DMS114 treated with DMSO at 0.1 percent for 48 hours (cell line): ENCODE measurements at regions not wholly inside any gene's neighbourhood (a gene's known extent, or its start where the extent isn't known, plus 50 kb on each side); places are given as distances from the start of the nearest gene placed in this dataset.
"Not testable (repeated sequence)": the region's sequence is repeated elsewhere in the genome, so short reads cannot be mapped to it uniquely, and the experiment has no call there.

ENCODE experiments used
- DNase-seq: peaks from one replicate; lab custom pipeline; 2025; ENCODE audit not compliant: unreplicated experiment; lab: John Stamatoyannopoulos, UW

- DNase-seq = no peak
Observed at GRCh38 chr2:147327613-147328012, 517.2 kb upstream of the ACVR2A start.

DNA sequence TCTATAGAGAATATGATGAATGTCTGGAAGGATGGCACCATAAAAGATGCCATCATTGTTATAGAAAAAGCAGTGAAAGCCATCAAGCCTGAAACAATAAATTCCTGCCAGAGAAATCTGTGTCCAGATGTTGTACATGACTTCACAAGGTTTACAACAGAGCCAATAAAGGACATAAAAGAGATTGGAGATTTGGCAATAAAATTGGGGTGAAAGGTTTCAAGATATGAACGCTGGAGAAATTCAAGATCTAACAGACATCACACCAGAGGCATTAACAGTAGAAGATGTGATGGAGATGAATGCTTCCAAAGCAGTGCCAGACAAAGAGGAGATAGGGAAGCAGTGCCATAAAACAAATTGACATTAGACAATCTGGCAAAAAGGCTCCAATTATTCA is 518.8 kb upstream of the ACVR2A start:
- DNase-seq = no peak

DNA sequence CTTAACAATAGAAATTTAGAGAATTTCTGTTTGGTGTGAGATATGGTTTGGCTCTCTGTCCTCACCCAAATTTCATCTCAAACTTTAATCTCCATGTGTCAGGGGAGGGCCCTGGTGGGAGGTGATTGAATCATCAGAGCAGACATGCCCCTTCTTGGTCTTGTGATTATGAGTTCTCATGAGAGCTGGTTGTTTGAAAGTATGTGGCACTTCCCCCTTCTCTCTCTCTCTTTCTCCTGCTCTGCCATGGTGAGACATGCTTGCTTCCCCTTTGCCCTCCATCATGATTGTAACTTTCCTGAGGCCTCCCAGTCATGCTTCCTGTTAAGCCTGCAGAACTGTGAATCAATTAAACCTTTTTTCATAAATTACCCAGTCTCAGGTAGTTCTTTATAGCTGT is 524.7 kb upstream of the ACVR2A start:
- DNase-seq = no peak

- DNase-seq = no peak
Observed at GRCh38 chr2:147311058-147311430, 533.8 kb upstream of the ACVR2A start.

DNA sequence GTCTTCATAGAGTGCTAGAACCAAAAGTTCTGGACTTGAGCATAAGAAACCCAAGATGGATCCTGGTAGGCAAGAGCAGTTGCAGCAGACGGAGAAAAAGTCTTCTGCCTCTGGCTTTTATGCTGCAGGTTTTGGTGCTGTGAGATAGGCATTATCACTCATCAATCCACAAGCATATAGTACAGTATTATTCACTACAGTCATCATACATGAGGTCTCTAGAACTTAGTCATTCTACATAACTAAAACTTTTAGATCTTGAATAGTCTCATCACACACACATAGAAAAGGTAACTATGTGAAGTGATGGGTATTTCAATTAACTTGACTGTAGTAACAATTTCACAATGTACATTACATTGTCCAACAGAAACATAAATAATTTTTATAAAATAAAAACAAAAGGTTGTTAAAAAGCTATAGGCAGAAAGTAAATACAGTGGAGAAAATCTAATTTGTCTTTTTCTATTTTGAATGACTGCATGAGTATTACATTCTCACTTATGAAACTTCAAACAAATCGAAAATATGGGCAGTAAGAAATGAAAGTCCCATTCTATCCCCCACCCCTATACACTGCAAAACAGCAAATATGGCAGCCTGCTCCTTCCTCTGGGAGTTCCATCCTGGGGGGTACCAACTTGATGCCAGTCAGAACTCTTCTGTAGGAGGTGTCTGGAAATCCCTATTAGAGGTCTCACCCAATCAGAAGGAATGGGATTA is 534.3 kb upstream of the ACVR2A start:
- DNase-seq = no peak

GRCh38 chr2:147297820-147298219 is 547.0 kb upstream of the ACVR2A start:
- DNase-seq = no peak

DNA sequence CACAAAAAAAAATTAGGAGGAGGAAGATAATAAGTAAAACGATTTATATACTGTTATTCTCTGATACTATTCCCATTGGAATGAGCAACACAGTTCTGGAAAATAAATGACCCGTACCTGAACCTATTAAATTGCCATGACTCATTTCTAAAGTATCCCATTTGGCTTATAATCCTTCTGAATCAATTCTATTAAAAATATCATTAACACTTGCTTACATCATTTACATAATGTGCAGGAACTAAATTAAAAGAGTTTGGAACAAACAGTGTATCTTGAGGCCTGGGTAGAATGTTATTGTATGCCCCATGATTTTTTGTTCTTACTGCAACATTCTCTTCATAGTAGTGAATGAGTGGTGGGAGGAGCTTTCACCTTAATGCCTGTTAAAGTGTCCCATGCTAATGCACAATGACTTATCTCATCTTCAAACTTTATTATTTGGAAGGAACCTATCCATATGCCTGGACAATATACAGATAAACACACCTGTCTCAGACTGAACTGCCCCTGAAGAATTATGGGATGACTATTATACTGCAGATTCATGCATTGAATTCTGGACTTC is 549.9 kb upstream of the ACVR2A start:
- DNase-seq = no peak

- DNase-seq = no peak
Observed at GRCh38 chr2:147293991-147294824, 550.6 kb upstream of the ACVR2A start.

DNA sequence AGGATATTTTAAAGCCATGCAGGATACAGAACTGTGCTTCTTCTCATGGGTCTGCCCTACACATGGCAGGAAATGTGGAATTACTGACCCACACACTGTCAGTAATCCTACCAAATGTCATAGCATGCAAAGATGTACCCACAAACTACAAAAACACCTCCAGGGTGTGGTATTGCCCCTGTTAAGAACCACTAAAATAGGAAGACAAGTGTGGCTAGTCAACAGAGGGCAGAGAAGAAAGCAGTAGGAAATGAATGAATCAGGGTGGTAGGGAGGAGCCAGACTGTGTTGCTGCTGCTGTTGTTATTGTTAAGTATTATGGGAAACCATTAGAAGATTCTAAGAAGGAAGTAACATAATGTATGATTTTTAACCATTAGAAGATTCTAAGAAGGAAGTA is 556.7 kb upstream of the ACVR2A start:
- no peak for DNase-seq

DNA sequence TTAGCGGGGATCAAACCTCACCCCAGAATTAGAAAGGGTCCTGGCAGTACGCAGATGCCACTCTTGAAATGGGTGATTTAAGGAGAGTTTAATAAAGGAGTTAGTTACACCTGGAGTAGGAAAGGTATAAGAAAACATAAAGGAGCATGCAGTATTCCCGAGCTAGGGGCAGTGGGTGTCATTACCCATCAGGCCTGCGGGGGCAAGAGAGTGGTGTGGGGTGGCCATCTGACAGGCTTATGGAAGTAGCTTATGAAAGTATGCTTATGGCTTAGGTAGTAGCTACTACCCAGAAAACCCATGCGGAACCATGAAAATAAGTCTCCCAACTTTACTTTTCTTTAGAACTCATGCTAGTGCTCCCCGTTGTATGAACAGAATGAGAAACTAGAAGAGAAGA is 568.9 kb upstream of the ACVR2A start:
- no peak for DNase-seq

DNA sequence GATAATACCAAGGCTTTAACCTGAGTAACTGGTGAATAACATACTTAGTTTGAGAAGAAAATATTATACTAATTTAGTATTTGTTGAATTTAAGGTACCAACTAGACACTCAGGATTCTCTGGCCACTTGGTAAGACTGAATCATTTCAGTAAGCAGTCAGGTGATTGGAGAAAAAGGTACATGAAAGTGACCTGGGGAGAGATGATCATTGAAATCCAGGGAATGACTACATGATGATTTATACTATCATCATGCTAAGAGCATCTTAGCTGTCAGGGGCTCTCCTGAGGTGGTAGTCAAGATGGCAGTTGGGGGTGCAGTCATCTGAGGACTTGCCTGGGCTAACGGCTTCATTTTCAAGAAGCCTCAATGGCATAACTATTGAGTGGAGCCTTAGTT is 571.2 kb upstream of the ACVR2A start:
- DNase-seq = no peak

DNA sequence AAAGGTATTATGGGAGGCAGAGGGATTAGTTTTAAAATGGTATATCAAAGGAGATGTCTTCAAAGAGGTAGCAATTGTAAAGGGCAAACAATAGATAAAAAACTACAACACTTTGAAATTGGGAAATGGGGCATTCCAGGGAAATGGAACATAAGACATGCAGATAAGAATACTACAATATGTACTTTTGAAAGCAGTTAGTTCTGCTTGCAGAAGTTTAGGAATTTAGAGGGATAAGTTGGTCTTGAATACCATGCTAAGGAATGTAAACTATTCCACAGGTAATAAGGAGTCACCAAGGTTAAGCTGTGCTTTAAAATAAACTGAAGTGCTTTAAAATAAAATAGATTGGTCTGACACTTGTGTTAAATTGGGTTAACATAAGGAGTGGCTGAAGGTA is 571.7 kb upstream of the ACVR2A start:
- no peak for DNase-seq

DNA sequence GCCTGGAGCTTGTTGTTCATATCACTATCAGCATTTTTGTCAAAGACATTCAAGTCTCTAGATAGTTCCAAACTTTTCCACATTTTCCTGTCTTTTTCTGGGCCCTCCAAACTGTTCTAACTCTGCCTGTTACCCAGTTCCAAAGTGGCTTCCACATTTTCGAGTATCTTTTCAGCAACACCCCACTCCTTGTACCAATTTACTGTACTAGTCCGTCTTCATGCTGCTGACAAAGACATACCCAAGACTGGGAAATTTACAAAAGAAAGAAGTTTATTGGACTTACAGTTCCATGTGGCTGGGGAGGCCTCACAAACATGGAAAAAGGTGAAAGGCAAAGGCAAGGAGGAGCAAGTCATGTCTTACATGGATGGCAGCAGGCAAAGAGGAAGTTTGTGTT is 575.2 kb upstream of the ACVR2A start:
- not testable (repeated sequence) for DNase-seq

DNA sequence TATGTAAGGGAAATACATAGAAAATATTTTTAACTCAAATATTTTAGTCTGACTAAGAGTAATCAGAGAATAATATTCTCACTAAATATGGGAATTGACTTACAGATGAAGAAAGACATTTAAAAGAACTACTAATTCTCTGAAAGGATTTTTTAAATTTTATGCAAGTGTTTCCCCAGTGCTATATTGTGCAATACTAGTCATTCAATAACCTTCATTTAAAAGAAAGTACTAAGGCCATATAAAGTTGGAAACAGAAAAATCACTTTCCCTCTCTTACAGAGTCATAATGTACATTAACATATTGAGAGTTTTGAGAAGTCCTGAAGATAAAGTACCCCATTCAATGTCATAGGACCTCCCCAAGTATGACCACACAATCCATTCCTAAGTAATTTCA is 584.6 kb upstream of the ACVR2A start:
- DNase-seq = no peak

- no peak for DNase-seq
Observed at GRCh38 chr2:147255812-147256211, 589.0 kb upstream of the ACVR2A start.

- DNase-seq = no peak
Observed at GRCh38 chr2:147250652-147251356, 594.0 kb upstream of the ACVR2A start.

- DNase-seq = no peak
Observed at GRCh38 chr2:147247749-147248148, 597.1 kb upstream of the ACVR2A start.

DNA sequence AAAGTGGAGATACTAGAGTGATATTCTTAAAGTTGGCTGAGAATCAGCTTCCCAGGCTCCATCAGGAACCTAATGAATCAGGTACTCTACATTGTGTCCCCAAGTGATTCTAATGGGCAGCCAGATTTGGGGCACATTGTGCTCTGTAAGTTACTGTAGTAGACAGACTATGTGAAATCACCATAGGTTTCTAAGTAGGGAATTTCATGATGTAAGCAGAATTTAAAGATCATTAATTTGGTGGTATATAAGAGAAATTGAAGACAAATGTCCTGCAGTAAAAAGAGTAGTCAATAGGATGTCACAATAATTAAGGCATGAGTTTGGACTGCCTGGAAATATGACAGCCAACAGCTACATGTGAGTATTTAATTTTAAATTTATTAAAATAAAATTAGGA is 602.4 kb upstream of the ACVR2A start:
- no peak for DNase-seq

- DNase-seq = no peak
Observed at GRCh38 chr2:147236601-147237000, 608.2 kb upstream of the ACVR2A start.

DNA sequence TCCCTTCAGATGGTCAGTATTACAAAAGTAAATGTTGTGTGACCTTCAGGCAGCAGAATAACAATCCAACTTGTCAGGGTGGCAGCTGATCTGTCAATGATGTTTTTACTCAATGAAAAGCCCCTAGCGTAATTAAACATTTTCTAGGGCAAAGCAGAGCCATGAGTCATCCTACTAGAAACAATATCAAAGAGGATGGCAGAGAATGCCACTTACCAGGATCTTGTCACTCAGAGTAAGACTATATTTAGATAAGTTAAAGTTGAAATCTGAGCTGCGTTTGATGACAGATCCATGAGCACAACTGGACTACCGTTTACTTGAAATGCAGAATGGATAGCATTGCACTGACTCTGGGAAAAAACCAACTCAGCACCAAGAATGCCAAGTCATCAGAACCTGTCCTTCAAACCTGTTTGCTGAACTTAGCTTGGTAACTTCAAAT is 612.6 kb upstream of the ACVR2A start:
- no peak for DNase-seq

DNA sequence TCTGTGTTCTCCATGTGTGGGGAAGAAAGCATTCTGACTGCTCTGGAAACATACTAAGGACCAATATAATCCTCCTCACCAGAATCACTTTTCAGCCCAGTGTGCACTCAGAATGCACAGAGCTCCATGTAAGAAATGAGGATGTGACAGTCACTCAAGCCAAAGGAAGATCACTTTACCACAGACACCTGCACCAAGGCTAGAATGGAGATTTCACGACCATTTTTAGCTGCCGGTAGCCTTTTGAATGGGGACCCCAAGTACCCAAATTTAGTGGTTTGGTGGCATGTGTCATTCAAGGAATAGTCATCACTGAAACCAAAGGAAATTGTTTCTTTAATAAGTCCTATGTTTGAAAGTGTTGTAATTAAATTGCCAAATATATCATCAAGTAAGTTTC is 613.2 kb upstream of the ACVR2A start:
- DNase-seq = no peak

DNA sequence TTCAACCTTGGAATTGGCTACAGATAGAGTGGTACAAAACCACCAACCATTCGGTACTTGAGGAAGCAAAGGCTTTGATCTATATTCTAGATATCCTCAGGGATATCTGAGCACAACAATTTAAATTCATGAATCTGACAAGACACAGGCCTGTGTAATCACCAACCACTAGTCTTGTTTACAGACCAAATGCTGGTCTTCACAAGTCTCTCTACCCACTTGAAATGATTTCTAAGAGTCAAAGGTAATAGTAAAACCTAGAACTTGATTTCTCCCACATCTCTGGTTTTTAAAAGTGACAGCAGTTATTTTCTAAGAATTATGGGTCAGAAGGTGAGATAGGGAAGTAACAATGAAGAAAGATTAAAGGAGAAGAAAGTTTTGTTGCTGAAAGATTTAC is 613.7 kb upstream of the ACVR2A start:
- no peak for DNase-seq
